HG03565 (cell line): ENCODE measurements at regions not wholly inside any gene's neighbourhood (a gene's known extent, or its start where the extent isn't known, plus 50 kb on each side); places are given as distances from the start of the nearest gene placed in this dataset.

Experiments used
- ATAC-seq: cut with Tn5 transposase; IDR thresholded peaks from one replicate; pipeline ENCODE4 v1.9.1; 2021; ENCODE audit warnings: mild to moderate bottlenecking, moderate library complexity; ENCODE audit not compliant: unreplicated experiment

DNA sequence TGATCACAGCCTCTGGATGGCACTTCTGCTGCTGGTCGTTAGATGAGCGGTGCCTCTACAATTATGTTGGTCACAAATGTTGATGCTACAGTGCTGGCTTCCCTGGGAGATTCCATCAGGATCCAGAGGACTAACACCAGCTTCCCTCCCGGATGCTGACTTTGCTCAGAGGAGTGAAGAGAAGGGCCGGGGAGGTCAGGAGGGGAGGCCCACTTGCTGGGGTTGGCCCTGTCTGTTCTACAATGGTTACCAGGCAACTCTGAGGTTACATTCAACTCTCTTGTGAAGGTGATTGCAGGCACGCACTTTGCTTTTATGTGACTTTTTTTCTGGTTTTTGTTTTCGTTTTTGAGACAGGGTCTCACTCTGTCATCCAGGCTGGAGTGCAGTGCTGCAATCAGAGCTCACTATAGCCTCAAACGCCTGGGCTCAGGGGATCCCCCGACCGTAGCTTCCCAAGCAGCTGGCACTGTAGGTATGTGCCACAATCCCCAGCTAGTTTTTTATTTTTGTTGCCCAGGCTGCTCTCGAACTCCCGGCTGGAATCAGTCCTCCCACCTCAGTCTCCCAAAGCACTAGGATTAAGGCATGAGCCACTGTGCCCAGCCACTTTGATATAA is 112.5 kb downstream of the ADSS2 start:
- ATAC-seq = no peak

- ATAC-seq = no peak
Observed at GRCh38 chr1:244339776-244340175, 111.9 kb downstream of the ADSS2 start.

DNA sequence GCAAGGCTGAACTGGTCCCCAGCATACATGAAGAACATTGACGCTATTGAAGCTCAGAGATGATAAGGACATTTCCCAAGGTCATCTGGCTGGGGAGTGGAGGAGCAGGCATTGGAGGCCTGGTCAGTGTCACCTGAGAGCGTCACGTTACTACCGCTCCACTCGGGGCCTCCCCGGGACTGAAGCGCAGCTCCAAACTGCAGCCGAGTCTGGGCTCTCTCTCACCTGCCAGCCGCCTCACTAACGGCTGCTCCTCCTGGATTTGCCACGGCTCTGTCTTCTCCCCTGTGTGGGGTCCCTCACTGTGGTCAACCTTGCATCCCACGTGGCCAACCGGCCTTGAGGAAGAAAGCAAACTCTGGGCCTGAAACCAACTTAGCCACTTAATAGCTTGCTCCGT is 111.3 kb downstream of the ADSS2 start:
- ATAC-seq = no peak

GRCh38 chr1:244341455-244342450 is 110.0 kb downstream of the ADSS2 start:
- ATAC-seq = no peak

- ATAC-seq = no peak
Observed at GRCh38 chr1:244344001-244344400, 107.7 kb downstream of the ADSS2 start.

- no peak for ATAC-seq
Observed at GRCh38 chr1:244346972-244347618, 104.6 kb downstream of the ADSS2 start.

GRCh38 chr1:244347942-244348341 is 103.8 kb downstream of the ADSS2 start:
- no peak for ATAC-seq

GRCh38 chr1:244349103-244349531 is 102.6 kb downstream of the ADSS2 start:
- no peak for ATAC-seq

- ATAC-seq = no peak
Observed at GRCh38 chr1:244349581-244350001, 102.1 kb downstream of the ADSS2 start.

GRCh38 chr1:244350027-244350426 is 101.7 kb downstream of the ADSS2 start:
- ATAC-seq = peak; percentile 71

DNA sequence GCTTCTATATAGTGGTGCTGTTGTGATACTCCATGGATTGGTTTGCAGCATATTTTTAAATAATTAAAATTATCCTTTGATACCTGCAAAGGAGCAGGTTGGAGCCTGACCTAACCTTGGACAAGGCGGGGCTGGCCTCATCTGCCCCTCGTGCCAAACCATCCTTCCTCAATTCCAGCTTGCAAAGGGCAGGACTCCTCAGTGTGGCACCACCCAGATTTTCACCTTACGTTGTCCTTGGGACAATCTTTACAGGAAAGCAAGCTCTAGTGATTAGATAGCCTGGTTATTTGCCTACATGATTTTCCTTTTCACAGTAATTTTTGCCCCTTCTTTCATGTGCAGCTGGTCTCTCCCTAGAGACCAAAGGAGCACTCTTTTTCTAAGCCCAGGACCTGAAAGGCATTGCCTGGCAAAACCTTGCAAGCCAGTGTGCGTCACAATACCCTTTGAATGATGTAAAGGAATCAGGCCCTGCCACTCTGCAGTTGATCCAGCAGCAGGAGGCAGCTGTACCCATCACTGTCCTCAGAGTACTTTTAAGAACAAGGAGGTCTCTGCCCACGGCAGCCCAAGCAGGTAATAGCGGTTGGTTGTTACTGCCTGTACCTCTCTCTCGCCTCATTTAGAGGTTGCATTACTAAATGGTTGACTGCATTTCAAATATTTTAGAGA is 99.4 kb downstream of the ADSS2 start:
- no peak for ATAC-seq

GRCh38 chr1:244353551-244354091 is 98.1 kb downstream of the ADSS2 start:
- peak; percentile 71 for ATAC-seq

DNA sequence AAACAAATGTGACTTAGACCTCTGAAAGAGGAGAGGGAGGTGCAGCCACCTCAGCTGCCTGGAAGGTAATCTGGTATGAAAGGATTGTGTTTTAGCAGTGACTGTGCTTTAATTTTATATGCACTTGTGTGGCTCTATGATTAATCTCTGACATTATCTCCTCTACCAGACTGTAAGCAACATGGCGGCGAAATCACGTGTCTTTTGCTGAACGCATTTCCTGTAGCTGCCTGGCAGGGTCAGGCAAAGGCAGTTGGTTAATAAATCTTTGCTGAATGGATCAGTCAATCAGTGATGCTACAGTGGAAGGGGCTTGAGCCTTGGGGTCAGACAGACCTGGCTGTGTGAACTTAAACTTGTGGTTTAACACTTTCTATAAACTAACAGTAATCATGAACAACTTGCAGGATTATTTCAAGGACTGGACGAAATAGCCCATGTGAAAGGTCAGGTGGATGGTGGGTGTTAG is 96.9 kb downstream of the ADSS2 start:
- ATAC-seq = no peak

DNA sequence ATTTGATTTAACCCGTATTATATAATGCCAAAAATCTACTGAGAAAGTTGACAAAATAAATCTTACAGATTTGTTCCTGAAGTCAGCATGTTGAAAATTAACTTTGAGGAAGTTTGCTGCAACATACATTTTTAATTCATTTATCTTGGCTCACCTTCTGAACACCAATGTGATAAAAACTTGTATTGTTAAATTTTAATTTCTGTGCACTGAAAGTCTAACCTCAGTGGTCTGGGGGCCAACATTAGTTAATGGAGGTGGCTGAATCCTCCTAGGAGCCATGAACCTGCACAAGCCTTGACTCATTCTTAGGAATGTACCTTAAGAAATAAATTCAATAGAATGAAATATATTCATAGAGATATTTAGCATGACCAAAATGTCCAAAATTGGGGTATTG is 95.3 kb downstream of the ADSS2 start:
- ATAC-seq = no peak
